GM12864 (cell line): ENCODE measurements at regions not wholly inside any gene's neighbourhood (a gene's known extent, or its start where the extent isn't known, plus 50 kb on each side); places are given as distances from the start of the nearest gene placed in this dataset.

Experiments
- DNase-seq: peaks from one replicate; pipeline ENCODE4 v3.0.0-alpha.2; 2011; ENCODE audit warnings: low read depth
- H3K4me3 ChIP-seq: 2 replicates; pipeline ENCODE4 v1.5.1; 2011; ENCODE audit warnings: mild to moderate bottlenecking, low read depth, low read length, control low read depth
- CTCF ChIP-seq: IDR thresholded peaks from 2 replicates; pipeline ENCODE4 v1.5.1; 2011; ENCODE audit warnings: low read depth, mild to moderate bottlenecking, moderate library complexity, low read length, control low read depth, inconsistent platforms; ENCODE audit errors: missing control alignments

- DNase-seq = no peak
- no peak overlapping the region for H3K4me3 ChIP-seq
- no peak for TF ChIP-seq CTCF
These were observed 227.3 kb upstream of the ADGRL2 start for GRCh38 chr1:81573458-81573857.

- DNase-seq = no peak
- TF ChIP-seq CTCF = no peak
- no peak overlapping the region for H3K4me3 ChIP-seq
These were observed 228.8 kb upstream of the ADGRL2 start for GRCh38 chr1:81571946-81572345.

- no peak for TF ChIP-seq CTCF
- H3K4me3 ChIP-seq = no peak overlapping the region
- DNase-seq = no peak
These were observed 231.0 kb upstream of the ADGRL2 start for GRCh38 chr1:81569761-81570160.

GRCh38 chr1:81563632-81564031 lies 237.1 kb upstream of the ADGRL2 start:
- H3K4me3 ChIP-seq = no peak overlapping the region
- no peak for TF ChIP-seq CTCF
- DNase-seq = no peak

GRCh38 chr1:81562934-81563333 lies 237.8 kb upstream of the ADGRL2 start:
- TF ChIP-seq CTCF = no peak
- no peak for DNase-seq

GRCh38 chr1:81560629-81561028 lies 240.1 kb upstream of the ADGRL2 start:
- DNase-seq = no peak
- no peak overlapping the region for H3K4me3 ChIP-seq
- no peak for TF ChIP-seq CTCF

More at GRCh38 chr1:81562934-81563333, 237.8 kb upstream of the ADGRL2 start:
- H3K4me3 ChIP-seq = no peak overlapping the region

GRCh38 chr1:81559662-81560350 lies 240.9 kb upstream of the ADGRL2 start:
- DNase-seq = no peak
- peak; percentile 11 for TF ChIP-seq CTCF
- H3K4me3 ChIP-seq = no peak overlapping the region
